ENCODE measurements at regions not wholly inside any gene's neighbourhood (a gene's known extent, or its start where the extent isn't known, plus 50 kb on each side); places are given as distances from the start of the nearest gene placed in this dataset.

DNA sequence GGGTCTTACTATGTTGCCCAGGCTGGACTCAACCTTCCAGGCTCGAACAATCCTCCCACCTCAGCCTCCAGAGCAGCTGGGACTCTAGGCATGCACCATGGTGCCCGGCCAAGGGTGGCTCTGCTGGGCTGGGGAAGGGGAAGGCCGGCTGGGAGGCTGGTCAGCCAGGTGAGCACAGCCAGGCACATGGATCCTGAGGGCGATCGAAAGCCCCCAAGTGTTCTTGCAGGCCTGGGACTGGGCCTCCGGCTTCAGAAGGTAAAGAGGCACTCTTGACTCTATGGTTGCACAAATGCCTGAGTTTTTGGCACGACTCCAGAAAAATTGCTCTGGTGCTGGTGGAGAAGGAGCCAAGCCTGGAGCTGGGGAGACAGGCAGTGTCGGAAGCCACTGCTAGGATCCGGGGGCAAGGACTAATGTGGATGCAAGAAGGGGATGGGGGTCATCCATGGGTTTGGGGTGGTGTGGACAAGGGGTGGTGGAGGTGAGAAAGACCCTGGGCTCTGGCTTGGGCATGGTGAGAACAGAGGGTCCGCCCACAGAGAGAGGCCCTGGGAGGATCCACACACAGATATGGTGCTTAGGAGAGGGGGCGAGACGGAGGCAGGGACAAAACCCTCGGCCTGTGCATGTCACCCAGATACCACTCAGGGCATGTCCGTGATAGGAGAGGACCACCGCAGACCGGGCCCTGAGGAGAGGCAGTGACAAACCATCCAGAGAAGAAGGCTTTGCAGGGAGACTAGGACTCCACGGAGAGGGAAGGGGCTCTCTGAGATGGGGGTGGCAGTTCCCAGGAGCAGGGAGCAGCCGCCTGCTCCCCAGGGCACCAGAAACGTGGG lies 51.1 kb upstream of the COL5A1 start:
- peak; percentile 93 for DNase-seq

DNA sequence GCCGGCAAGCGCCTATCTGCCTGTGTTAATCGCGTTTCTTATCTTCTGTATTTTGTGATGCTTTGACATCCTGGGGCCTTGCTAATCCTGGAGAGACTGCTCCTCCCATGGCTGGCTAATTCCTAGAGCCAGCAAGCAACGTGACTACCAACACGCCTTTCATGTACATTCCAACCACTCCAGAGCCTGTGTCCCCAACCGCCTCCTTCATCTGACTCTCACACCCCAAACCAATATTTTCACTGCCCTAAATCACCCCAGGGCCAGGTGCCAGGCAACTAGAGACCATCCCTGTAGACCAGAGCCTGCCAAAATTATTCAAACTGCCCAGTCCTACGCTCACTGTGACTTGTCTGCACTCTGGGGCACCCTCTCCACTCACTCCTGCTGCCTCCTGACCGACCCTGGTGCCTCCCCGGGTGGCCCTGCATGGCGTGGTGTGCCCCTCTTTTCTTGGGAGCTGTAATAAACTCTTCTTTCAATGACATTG lies 50.5 kb upstream of the COL5A1 start:
- peak; percentile 89 for DNase-seq

DNA sequence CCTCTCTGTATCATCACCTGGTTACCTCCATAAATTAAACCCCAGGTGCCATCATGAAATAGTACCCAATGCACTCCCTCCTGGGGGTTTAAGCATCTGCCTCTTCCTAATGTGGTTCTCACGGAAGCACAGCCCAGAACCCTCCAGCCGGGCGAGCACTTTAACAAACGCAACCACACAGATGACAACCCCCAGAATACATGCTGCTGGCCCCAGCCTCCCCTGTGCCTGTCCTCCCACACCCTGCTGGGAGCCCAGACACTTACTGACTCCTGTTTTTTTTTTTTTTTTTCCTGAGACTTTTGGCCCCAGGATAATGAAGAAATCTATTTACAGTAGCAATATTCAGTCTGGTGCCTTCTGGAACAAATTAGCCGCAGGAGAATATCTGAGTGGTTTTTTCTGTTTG lies 50.0 kb upstream of the COL5A1 start:
- DNase-seq, result peak; percentile 94
